ENCODE measurements at regions not wholly inside any gene's neighbourhood (a gene's known extent, or its start where the extent isn't known, plus 50 kb on each side); places are given as distances from the start of the nearest gene placed in this dataset.
"Not testable (repeated sequence)": the region's sequence is repeated elsewhere in the genome, so short reads cannot be mapped to it uniquely, and the experiment has no call there.

GRCh38 chr10:32210306-32211045, 136.5 kb downstream of the EPC1 start:
- no peak overlapping the region for H3K4me2 ChIP-seq
- H3K9me3 Mint-ChIP-seq, result no peaks in the 10 kb centered on the region
- no peaks in the 10 kb centered on the region for H3K9me2 ChIP-seq (ENCODE audit: insufficient read depth)
- H3K27me3 Mint-ChIP-seq (ENCODE audit: insufficient read depth, low read depth, poor library complexity), result no peaks in the 10 kb centered on the region
- no peaks in the 10 kb centered on the region for H3K79me2 ChIP-seq (replicated peaks; ENCODE audit: insufficient read depth)
- ATAC-seq, result peak; percentile 78
- H3K4me3 ChIP-seq, result no peak overlapping the region
- H3K36me3 ChIP-seq (ENCODE audit: insufficient read depth), result no peaks in the 10 kb centered on the region
- TF ChIP-seq STAT1 (IDR thresholded peaks at IDR 0.05; ENCODE audit: unreplicated experiment) (no peak), CTCF (conservative IDR thresholded peaks at IDR 0.05; ENCODE audit: low read depth in 2 of 2) (peak; percentile 51 to 74)
- DNase-seq (ENCODE audit: low spot score), result peak; percentile 74
- no peak overlapping the region for H3K27ac Mint-ChIP-seq
- no peaks in the 10 kb centered on the region for H3K4me1 Mint-ChIP-seq
- H3K4me1 ChIP-seq (ENCODE audit: insufficient read depth), result no peaks in the 10 kb centered on the region
- no peaks in the 10 kb centered on the region for H3K27me3 ChIP-seq (ENCODE audit: insufficient read depth)
- no peak overlapping the region for H3K4me3 Mint-ChIP-seq
- no peak overlapping the region for H3K27ac ChIP-seq (ENCODE audit: low read depth)
- H2AFZ ChIP-seq, result 0 out of 2 replicates have a peak overlapping the region, but pooled peaks have one; percentile 69
- no peaks in the 10 kb centered on the region for H3K36me3 Mint-ChIP-seq (ENCODE audit: low read depth)
- H3F3A ChIP-seq (replicated peaks; ENCODE audit: low read depth), result no peaks in the 10 kb centered on the region
- no peaks in the 10 kb centered on the region for H4K20me1 ChIP-seq (replicated peaks; ENCODE audit: insufficient read depth)

DNA sequence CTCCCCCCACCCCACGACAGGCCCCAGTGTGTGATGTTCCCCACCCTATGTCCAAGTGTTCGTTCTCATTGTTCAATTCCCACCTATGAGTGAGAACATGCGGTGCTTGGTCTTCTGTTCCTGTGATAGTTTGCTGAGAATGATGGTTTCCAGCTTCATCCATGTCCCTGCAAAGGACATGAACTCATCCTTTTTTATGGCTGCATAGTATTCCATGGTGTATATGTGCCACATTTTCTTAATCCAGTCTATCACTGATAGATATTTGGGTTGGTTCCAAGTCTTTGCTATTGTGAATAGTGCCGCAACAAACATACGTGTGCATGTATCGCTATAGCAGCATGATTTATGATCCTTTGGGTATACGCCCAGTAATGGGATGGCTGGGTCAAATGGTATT, 139.0 kb downstream of the EPC1 start:
- not testable (repeated sequence) for H3K27ac ChIP-seq (ENCODE audit: low read depth); ATAC-seq; H4K20me1 ChIP-seq (replicated peaks; ENCODE audit: insufficient read depth); H3K27ac Mint-ChIP-seq; DNase-seq (ENCODE audit: low spot score); H3K79me2 ChIP-seq (replicated peaks; ENCODE audit: insufficient read depth); H3K4me3 ChIP-seq; H3K4me1 Mint-ChIP-seq; H3K36me3 Mint-ChIP-seq (ENCODE audit: low read depth); H3K9me3 Mint-ChIP-seq; H3K4me1 ChIP-seq (ENCODE audit: insufficient read depth); H3F3A ChIP-seq (replicated peaks; ENCODE audit: low read depth); H2AFZ ChIP-seq; H3K9me2 ChIP-seq (ENCODE audit: insufficient read depth); H3K36me3 ChIP-seq (ENCODE audit: insufficient read depth); H3K4me3 Mint-ChIP-seq; H3K4me2 ChIP-seq; H3K27me3 ChIP-seq (ENCODE audit: insufficient read depth); H3K27me3 Mint-ChIP-seq (ENCODE audit: insufficient read depth, low read depth, poor library complexity)

DNA sequence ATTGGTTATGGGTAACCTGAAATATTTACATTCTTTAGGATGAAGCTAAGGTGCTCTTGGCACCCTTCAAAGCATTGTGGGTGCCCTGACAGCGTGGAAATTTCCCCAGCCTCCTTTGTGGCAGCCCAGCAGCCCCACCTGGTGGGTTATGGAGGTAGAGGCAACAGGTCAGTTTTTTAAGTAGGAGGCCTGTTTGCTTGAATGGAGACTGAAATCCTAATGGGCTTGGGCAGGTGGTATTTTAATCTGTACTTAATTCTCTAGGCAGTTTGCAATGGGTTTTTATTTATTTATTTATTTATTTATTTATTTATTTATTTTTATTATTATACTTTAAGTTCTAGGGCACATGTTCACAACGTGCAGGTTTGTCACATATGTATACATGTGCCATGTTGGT, 139.4 kb downstream of the EPC1 start:
- TF ChIP-seq ZNF462 (CRISPR knock-in tag; IDR thresholded peaks at IDR 0.05) (no peak), CTCF (conservative IDR thresholded peaks at IDR 0.05; ENCODE audit: low read depth in 2 of 2) (peak; percentile 82 to 83)
- no peaks in the 10 kb centered on the region for H3K4me1 Mint-ChIP-seq
- peak; percentile 64 for ATAC-seq

More for the DNA sequence above, 139.4 kb downstream of the EPC1 start:
- Histone ChIP-seq H3K27me3 (ENCODE audit: insufficient read depth) (no peaks in the 10 kb centered on the region), H4K20me1 (replicated peaks; ENCODE audit: insufficient read depth) (no peaks in the 10 kb centered on the region), H2AFZ (0 out of 2 replicates have a peak overlapping the region, but pooled peaks have one; percentile 15), H3K4me3 (no peak overlapping the region), H3K9me2 (ENCODE audit: insufficient read depth) (no peaks in the 10 kb centered on the region), H3K4me1 (ENCODE audit: insufficient read depth) (no peaks in the 10 kb centered on the region), H3F3A (replicated peaks; ENCODE audit: low read depth) (no peaks in the 10 kb centered on the region), H3K36me3 (ENCODE audit: insufficient read depth) (no peaks in the 10 kb centered on the region), H3K79me2 (replicated peaks; ENCODE audit: insufficient read depth) (no peaks in the 10 kb centered on the region), H3K27ac (ENCODE audit: low read depth) (no peak overlapping the region), H3K4me2 (no peak overlapping the region)
- Mint-ChIP-seq H3K27me3 (ENCODE audit: insufficient read depth, low read depth, poor library complexity) (peaks cover 3% of the 10 kb centered on the region), H3K36me3 (ENCODE audit: low read depth) (no peaks in the 10 kb centered on the region), H3K9me3 (peaks cover 6% of the 10 kb centered on the region; the same call in 2 of the 3 replicates), H3K27ac (no peak overlapping the region), H3K4me3 (no peak overlapping the region)
- peak; percentile 69 for DNase-seq (ENCODE audit: low spot score)
